Immature natural killer cell (primary cell): ENCODE measurements at regions not wholly inside any gene's neighbourhood (a gene's known extent, or its start where the extent isn't known, plus 50 kb on each side); places are given as distances from the start of the nearest gene placed in this dataset.

ENCODE experiments used
- DNase-seq, 3 donors: peaks; one replicate each; pipeline ENCODE4 v3.0.0; 2022; ENCODE audit warnings: mixed read lengths in 1 of 3
- H3K27ac Mint-ChIP-seq, 6 donors: one replicate each; pipeline ENCODE4 v1.8.0; 2020; ENCODE audit warnings: mixed read lengths in 6 of 6, mild to moderate bottlenecking in 5 of 6, inconsistent platforms in 4 of 6, moderate library complexity in 3 of 6
- H3K27me3 Mint-ChIP-seq, 3 donors: one replicate each; pipeline ENCODE4 v1.8.0; 2020 to 2021; ENCODE audit warnings: low read depth in 3 of 3, mild to moderate bottlenecking in 3 of 3, mixed read lengths in 3 of 3, moderate library complexity in 3 of 3, inconsistent platforms in 1 of 3
- H3K36me3 Mint-ChIP-seq, 3 donors: one replicate each; pipeline ENCODE4 v1.8.0; 2020; ENCODE audit warnings: mixed read lengths in 3 of 3, inconsistent platforms in 2 of 3, mild to moderate bottlenecking in 2 of 3
- H3K4me1 Mint-ChIP-seq, 2 donors: one replicate each; pipeline ENCODE4 v1.8.0; 2020; ENCODE audit warnings: inconsistent platforms in 2 of 2, mild to moderate bottlenecking in 2 of 2, mixed read lengths in 2 of 2, moderate library complexity in 1 of 2
- H3K4me3 Mint-ChIP-seq, 5 donors: one replicate each; pipeline ENCODE4 v1.8.0; 2020; ENCODE audit warnings: mild to moderate bottlenecking in 5 of 5, mixed read lengths in 5 of 5, inconsistent platforms in 3 of 5, moderate library complexity in 3 of 5
- H3K9me3 Mint-ChIP-seq, 6 donors: one replicate each; pipeline ENCODE4 v1.8.0; 2020; ENCODE audit warnings: mild to moderate bottlenecking in 6 of 6, mixed read lengths in 6 of 6, inconsistent platforms in 4 of 6, moderate library complexity in 3 of 6

- Mint-ChIP-seq H3K36me3 (no peaks in the 10 kb centered on the region), H3K9me3 (no peaks in the 10 kb centered on the region), H3K4me3 (no peak overlapping the region), H3K4me1 (no peaks in the 10 kb centered on the region), H3K27ac (no peak overlapping the region), H3K27me3 (peaks cover 0 to 14% (median 1%) of the 10 kb centered on the region in 3 donors)
- DNase-seq = no peak
These were observed 144.0 kb upstream of the PJA1 start for GRCh38 chrX:69309074-69309792.

- Mint-ChIP-seq H3K27me3 (peaks cover 0 to 14% (median 2%) of the 10 kb centered on the region in 3 donors), H3K4me3 (no peak overlapping the region), H3K9me3 (no peaks in the 10 kb centered on the region), H3K27ac (no peak overlapping the region), H3K36me3 (no peaks in the 10 kb centered on the region), H3K4me1 (no peaks in the 10 kb centered on the region)
- no peak for DNase-seq
These were observed 142.5 kb upstream of the PJA1 start for GRCh38 chrX:69307756-69308155.

- Mint-ChIP-seq H3K9me3 (no peaks in the 10 kb centered on the region), H3K4me3 (no peak overlapping the region), H3K4me1 (no peaks in the 10 kb centered on the region), H3K27me3 (peaks cover 1 to 17% (median 4%) of the 10 kb centered on the region in 3 donors), H3K36me3 (no peaks in the 10 kb centered on the region), H3K27ac (no peak overlapping the region)
- DNase-seq = no peak
These were observed 141.8 kb upstream of the PJA1 start for GRCh38 chrX:69307029-69307428.

DNA sequence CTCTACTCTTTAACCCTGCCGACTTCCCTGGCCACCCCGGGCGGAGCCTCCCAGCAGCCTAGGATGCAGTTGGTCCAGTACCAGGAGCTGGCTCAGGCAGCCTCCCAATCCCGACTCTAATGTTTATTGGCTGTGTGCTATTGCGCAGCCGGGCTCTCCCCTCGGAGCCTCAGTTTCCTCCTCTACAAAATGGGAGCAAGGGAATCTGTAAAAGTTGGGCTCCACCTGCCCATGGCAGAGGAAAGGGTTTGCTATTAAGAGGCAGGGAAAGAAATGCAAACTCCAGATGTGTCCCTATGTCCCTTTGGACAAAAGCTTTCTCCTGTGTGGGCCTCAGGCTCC is 140.8 kb upstream of the PJA1 start:
- Mint-ChIP-seq H3K27ac (no peak overlapping the region), H3K36me3 (no peaks in the 10 kb centered on the region), H3K4me3 (no peak overlapping the region), H3K27me3 (peaks cover 1 to 15% (median 6%) of the 10 kb centered on the region in 3 donors), H3K9me3 (no peaks in the 10 kb centered on the region), H3K4me1 (no peaks in the 10 kb centered on the region)
- no peak for DNase-seq

- no peak overlapping the region for H3K27ac Mint-ChIP-seq
- H3K9me3 Mint-ChIP-seq = no peaks in the 10 kb centered on the region
- peaks cover 1 to 15% (median 5%) of the 10 kb centered on the region in 3 donors for H3K27me3 Mint-ChIP-seq
These were observed 140.2 kb upstream of the PJA1 start for GRCh38 chrX:69305333-69306062.

DNA sequence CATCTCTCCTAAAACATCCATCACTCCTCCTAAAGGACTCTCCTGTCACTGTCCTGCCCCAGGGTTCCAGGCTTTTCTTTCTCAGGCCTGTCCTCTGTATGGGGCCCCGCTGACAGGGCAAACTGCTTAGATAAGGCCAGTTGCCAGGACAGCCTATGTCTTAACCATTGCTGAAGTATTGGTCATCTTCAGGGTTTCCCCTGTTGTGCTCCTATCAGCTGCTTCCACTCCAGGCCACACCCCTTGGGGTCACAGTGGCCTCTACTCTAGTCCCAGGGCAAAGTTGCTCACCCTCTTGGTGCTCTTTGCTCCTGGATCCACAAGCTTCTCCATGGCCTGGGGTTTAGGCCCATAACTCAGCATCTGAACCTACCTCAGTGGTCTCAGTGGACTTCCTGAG is 138.0 kb upstream of the PJA1 start:
- Mint-ChIP-seq H3K4me1 (no peaks in the 10 kb centered on the region), H3K9me3 (no peaks in the 10 kb centered on the region), H3K36me3 (no peaks in the 10 kb centered on the region), H3K4me3 (no peak overlapping the region), H3K27ac (no peak overlapping the region), H3K27me3 (peaks cover 1 to 18% (median 5%) of the 10 kb centered on the region in 3 donors)
- DNase-seq = no peak

More at GRCh38 chrX:69305333-69306062, 140.2 kb upstream of the PJA1 start:
- no peak for DNase-seq
- no peaks in the 10 kb centered on the region for H3K36me3 Mint-ChIP-seq
- peak overlapping the region in 1 of 5 donors; percentile 17 for H3K4me3 Mint-ChIP-seq
- no peaks in the 10 kb centered on the region for H3K4me1 Mint-ChIP-seq

DNA sequence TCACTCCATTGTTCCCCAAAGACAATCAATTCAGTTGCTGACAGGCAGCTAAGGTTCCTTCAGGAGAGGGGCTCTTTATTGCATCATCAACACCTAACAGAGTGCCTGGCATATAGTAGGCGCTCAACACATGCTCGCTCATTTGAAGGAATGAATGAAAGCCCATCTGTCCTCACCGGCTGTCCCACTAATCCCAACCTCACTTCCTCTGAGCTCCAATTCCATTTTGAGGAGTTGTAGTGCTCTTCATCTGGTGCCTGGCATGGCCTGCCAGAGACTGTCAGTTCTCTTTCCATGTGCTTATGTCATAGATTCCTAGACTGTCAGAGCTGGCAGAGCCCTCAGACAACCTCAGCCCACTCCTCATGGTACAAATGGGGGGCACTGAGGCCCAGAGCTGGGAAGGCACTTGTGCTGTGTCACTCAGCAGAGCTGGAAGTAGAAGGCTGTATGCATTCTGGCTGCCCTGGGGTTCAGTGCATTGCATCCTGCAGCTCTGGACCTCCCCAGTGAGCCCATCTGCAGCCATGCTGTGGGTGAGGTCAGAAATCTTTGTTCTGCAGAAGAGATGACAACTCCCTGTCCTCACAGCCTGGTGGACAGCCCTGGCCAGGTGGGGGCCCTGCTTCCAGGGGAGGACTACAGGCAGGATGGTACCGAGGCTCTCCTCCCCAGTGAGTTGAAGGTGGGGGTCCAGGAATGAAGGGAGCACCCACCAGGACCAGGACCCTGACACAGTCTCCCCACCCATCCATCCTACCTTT is 134.9 kb upstream of the PJA1 start:
- no peak overlapping the region for H3K27ac Mint-ChIP-seq
- no peak for DNase-seq
- no peaks in the 10 kb centered on the region for H3K36me3 Mint-ChIP-seq
- no peak overlapping the region for H3K4me3 Mint-ChIP-seq
- peaks cover 1 to 7% (median 5%) of the 10 kb centered on the region in 3 donors for H3K27me3 Mint-ChIP-seq
- H3K4me1 Mint-ChIP-seq = no peaks in the 10 kb centered on the region
- no peaks in the 10 kb centered on the region for H3K9me3 Mint-ChIP-seq

- H3K9me3 Mint-ChIP-seq = no peaks in the 10 kb centered on the region
- H3K27me3 Mint-ChIP-seq = peaks cover 1 to 6% (median 5%) of the 10 kb centered on the region in 3 donors
- H3K36me3 Mint-ChIP-seq = no peaks in the 10 kb centered on the region
These were observed 134.0 kb upstream of the PJA1 start for GRCh38 chrX:69299285-69299684.

DNA sequence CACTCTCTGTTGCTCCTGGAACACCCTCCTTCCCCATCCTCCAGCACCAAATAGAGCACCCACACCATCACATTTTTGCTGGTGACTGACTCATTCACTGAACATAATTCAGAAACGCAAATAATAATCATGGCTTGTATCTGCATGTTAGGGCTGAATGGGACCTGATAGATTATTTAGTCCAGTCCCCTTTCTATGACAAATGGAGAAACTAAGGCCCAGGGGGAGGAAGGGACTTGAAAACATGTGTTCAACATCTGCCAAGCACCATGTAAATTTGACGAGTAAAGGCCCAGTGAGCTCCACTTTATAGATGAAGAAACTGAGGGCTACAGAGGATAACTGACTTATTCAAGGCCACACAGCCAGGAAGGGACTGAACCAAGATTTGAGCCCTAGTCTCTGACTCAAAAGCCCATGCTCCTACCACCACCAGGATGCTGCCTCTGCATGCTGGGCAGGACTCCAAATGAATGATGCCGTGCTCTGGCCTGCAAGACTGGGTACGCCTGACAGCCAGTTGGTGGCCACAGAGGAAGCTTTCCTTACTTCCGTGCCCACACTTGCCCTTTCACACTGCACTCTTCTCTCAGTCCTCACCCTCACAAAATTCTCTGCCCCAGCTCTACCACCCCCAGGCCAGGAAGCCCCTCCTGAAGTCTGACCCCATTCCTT is 133.3 kb upstream of the PJA1 start:
- no peaks in the 10 kb centered on the region for H3K9me3 Mint-ChIP-seq
- H3K4me3 Mint-ChIP-seq = no peak overlapping the region
- no peak overlapping the region for H3K27ac Mint-ChIP-seq
- no peaks in the 10 kb centered on the region for H3K4me1 Mint-ChIP-seq
- DNase-seq = no peak
- H3K36me3 Mint-ChIP-seq = no peaks in the 10 kb centered on the region
- peaks cover 1 to 6% (median 5%) of the 10 kb centered on the region in 3 donors for H3K27me3 Mint-ChIP-seq

More at GRCh38 chrX:69299285-69299684, 134.0 kb upstream of the PJA1 start:
- H3K4me3 Mint-ChIP-seq = no peak overlapping the region
- no peak overlapping the region for H3K27ac Mint-ChIP-seq
- H3K4me1 Mint-ChIP-seq = no peaks in the 10 kb centered on the region
- DNase-seq = no peak

- Mint-ChIP-seq H3K36me3 (no peaks in the 10 kb centered on the region), H3K27ac (no peak overlapping the region), H3K4me3 (no peak overlapping the region), H3K9me3 (no peaks in the 10 kb centered on the region), H3K4me1 (no peaks in the 10 kb centered on the region), H3K27me3 (peaks cover 1 to 5% (median 2%) of the 10 kb centered on the region in 3 donors)
- DNase-seq = no peak
These were observed 132.3 kb upstream of the PJA1 start for GRCh38 chrX:69297506-69297905.

DNA sequence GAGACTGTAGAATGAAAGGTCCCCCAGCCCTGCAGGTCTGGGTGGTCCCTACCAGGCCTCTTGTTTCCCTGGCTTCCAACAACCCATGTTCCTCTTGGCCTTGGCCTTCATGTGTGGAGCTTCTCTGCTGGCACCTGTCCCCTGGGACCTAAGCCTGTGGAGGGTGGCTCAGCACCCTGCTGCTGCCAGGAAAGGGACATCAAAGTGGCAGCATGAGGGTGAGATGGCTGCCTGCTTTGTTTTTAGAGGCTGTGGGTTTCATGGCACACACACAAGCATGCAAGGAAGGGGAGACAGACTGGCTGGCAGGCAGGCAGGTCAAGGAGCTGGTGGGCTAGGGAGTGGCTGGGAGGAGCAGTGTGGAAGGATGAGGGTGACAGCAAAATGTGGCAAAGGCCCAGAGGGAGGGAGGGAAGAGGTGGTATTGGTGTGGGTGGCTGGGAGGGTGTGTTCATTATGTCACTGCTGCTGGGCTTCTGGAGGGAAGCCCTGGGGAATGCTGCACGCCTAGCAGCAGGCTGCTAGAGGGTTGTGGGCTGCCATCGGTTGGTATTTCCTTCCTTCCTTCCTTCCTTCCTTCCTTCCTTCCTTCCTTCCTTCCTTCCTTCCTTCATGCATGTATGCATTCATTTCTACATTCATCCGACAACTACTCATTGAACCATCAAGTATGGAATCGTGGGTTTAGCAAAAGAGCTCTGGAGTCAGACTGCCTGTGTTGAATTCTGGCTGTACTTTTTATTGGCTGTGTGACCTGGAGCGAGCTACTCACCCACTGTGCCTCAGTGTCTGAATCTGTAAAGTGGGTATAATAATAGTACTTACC is 128.7 kb upstream of the PJA1 start:
- Mint-ChIP-seq H3K9me3 (no peaks in the 10 kb centered on the region), H3K27me3 (peaks cover 0 to 5% (median 0%) of the 10 kb centered on the region in 3 donors), H3K4me1 (no peaks in the 10 kb centered on the region), H3K27ac (no peak overlapping the region), H3K36me3 (no peaks in the 10 kb centered on the region), H3K4me3 (no peak overlapping the region)
- no peak for DNase-seq

DNA sequence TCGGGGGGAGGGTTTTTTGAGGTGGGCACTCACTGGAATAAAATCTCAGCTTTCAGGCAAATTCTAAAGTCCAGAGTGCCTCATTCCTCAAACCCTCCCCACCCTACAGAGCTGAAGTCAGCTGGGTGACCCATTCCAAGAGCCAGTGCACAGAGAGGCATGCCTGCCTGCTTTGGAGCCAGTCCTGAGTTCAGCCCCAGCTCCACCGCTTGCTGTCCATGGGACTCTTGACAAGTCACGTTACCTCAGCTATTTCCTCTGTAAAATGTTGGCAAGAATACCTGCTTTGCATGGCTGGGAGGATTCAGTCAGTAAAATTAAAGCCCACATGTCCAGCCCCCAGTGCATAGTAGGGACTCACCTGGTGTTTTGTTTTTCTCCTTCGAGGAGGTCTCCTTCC is 125.9 kb upstream of the PJA1 start:
- DNase-seq = no peak
- H3K9me3 Mint-ChIP-seq = no peaks in the 10 kb centered on the region
- H3K4me3 Mint-ChIP-seq = no peak overlapping the region
- H3K27ac Mint-ChIP-seq = no peak overlapping the region
- H3K4me1 Mint-ChIP-seq = peaks cover under 1 to 6% of the 10 kb centered on the region in 2 donors
- no peaks in the 10 kb centered on the region for H3K36me3 Mint-ChIP-seq
- peaks cover 0 to 2% (median 2%) of the 10 kb centered on the region in 3 donors for H3K27me3 Mint-ChIP-seq

DNA sequence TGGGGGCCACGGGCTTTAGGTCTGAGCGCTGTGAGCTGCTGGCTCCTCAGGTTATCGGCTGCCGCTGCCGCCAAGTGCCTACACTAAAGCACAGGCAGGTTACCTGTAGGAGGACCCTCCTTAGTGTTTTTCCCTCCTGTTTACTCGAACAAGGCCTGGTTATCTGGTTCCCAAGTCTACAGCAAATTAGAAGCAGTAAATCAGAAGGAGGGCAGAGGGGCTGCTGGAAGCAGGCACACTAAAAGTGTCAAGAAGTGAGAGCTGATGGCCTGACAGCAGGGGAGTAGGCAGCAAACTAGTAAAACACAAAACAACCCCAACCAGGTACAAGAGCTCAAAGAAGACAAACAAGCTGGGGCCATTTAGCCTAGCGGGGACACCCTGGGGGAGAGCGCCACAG is 125.0 kb upstream of the PJA1 start:
- Mint-ChIP-seq H3K9me3 (no peaks in the 10 kb centered on the region), H3K27me3 (peaks cover 0 to 2% (median 2%) of the 10 kb centered on the region in 3 donors), H3K4me1 (peaks cover 2 to 7% of the 10 kb centered on the region in 2 donors), H3K36me3 (no peaks in the 10 kb centered on the region), H3K4me3 (no peak overlapping the region), H3K27ac (no peak overlapping the region)
- no peak for DNase-seq
